ENCODE measurements at regions not wholly inside any gene's neighbourhood (a gene's known extent, or its start where the extent isn't known, plus 50 kb on each side); places are given as distances from the start of the nearest gene placed in this dataset.

DNA sequence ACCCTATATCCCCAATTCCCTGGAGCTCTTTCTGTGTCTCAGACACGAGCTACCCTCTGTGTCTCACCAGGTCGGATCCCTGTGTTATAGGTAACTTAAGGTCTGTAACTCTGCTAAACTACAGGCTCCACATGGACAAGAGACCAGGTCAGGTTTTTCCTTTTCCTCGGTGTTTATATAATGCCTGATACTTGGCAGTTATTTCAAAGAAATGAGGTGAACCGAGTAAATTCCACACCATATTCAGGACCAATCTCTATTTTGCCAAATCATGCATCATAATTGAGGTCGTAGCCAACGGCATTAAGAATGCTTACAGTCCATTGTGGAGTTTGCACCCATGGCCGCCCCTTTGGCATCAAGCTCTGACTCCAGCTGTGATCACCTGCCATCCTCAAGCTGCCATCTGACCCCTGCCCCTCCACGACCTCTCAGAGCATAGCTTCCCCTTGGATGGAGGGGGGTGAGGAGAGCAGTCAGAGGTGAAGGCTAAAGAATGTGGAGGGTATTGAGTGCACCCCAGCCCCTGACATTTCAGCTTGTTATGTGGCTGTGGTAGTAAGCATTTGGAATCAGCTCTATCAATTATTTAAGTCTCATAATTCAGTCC is 434.7 kb upstream of the RBFOX1 start:
- Histone ChIP-seq H3K9me3 (ENCODE audit: control insufficient read depth, low read depth, low read length) (peaks cover 7% of the 10 kb centered on the region), H3K4me1 (ENCODE audit: control insufficient read depth, extremely low read depth, insufficient read depth, low read length) (no peaks in the 10 kb centered on the region), H3K4me3 (ENCODE audit: control insufficient read depth in 2 of 3, extremely low read depth in 1 of 3, insufficient read depth in 2 of 3, low read depth in 1 of 3, low read length in 3 of 3) (no peak overlapping the region), H4K20me1 (ENCODE audit: control insufficient read depth, extremely low read depth, insufficient read depth, low read length) (no peaks in the 10 kb centered on the region), H3K79me2 (ENCODE audit: control insufficient read depth, insufficient read depth, low read length) (no peaks in the 10 kb centered on the region), H3K27ac (ENCODE audit: control insufficient read depth, insufficient read depth, low read length) (no peak overlapping the region), H2AFZ (ENCODE audit: control insufficient read depth, low read length) (no peak overlapping the region), H3K9ac (ENCODE audit: control insufficient read depth, extremely low read depth, insufficient read depth, low read length) (no peak overlapping the region), H3K36me3 (ENCODE audit: control insufficient read depth in 2 of 2, extremely low read depth in 1 of 2, insufficient read depth in 2 of 2, low read length in 2 of 2) (no peaks in the 10 kb centered on the region), H3K4me2 (ENCODE audit: control insufficient read depth, extremely low read depth, insufficient read depth, low read depth, low read length) (no peak overlapping the region), H3K9me1 (ENCODE audit: control insufficient read depth, extremely low read depth, insufficient read depth, low read length) (no peaks in the 10 kb centered on the region), H3K27me3 (ENCODE audit: control insufficient read depth, extremely low read depth, insufficient read depth, low read length) (no peaks in the 10 kb centered on the region)
- TF ChIP-seq, protein P1, sequence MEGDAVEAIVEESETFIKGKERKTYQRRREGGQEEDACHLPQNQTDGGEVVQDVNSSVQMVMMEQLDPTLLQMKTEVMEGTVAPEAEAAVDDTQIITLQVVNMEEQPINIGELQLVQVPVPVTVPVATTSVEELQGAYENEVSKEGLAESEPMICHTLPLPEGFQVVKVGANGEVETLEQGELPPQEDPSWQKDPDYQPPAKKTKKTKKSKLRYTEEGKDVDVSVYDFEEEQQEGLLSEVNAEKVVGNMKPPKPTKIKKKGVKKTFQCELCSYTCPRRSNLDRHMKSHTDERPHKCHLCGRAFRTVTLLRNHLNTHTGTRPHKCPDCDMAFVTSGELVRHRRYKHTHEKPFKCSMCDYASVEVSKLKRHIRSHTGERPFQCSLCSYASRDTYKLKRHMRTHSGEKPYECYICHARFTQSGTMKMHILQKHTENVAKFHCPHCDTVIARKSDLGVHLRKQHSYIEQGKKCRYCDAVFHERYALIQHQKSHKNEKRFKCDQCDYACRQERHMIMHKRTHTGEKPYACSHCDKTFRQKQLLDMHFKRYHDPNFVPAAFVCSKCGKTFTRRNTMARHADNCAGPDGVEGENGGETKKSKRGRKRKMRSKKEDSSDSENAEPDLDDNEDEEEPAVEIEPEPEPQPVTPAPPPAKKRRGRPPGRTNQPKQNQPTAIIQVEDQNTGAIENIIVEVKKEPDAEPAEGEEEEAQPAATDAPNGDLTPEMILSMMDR (optimal IDR thresholded peaks at IDR 0.05 in 1 of 3, IDR thresholded peaks at IDR 0.05 in 1 of 3, conservative IDR thresholded peaks at IDR 0.05 in 1 of 3; ENCODE audit: extremely low read depth in 1 of 3, insufficient read depth in 2 of 3, low read length in 3 of 3), result no peak
- TF ChIP-seq EZH2 (IDR thresholded peaks at IDR 0.05; ENCODE audit: low read length), result no peak
- FAIRE-seq, result no peak
- dilution Hi-C loops (cut with MboI; ENCODE audit: extremely low pct_ligation_motif_present, low sequenced_read_pairs), result no loop called here
- no peak for DNase-seq (ENCODE audit: low read depth, low spot score)

- H3K4me1 ChIP-seq (ENCODE audit: control insufficient read depth, extremely low read depth, insufficient read depth, low read length), result no peaks in the 10 kb centered on the region
- no peak overlapping the region for H3K4me2 ChIP-seq (ENCODE audit: control insufficient read depth, extremely low read depth, insufficient read depth, low read depth, low read length)
- H3K36me3 ChIP-seq (ENCODE audit: control insufficient read depth in 2 of 2, extremely low read depth in 1 of 2, insufficient read depth in 2 of 2, low read length in 2 of 2), result no peaks in the 10 kb centered on the region
- dilution Hi-C loops (cut with MboI; ENCODE audit: extremely low pct_ligation_motif_present, low sequenced_read_pairs), result no loop called here
- DNase-seq (ENCODE audit: low read depth, low spot score), result no peak
- H3K4me3 ChIP-seq (ENCODE audit: control insufficient read depth in 2 of 3, extremely low read depth in 1 of 3, insufficient read depth in 2 of 3, low read depth in 1 of 3, low read length in 3 of 3), result no peak overlapping the region
- TF ChIP-seq, protein P1 (optimal IDR thresholded peaks at IDR 0.05 in 1 of 3, IDR thresholded peaks at IDR 0.05 in 1 of 3, conservative IDR thresholded peaks at IDR 0.05 in 1 of 3; ENCODE audit: extremely low read depth in 1 of 3, insufficient read depth in 2 of 3, low read length in 3 of 3), result no peak
- no peak for TF ChIP-seq EZH2 (IDR thresholded peaks at IDR 0.05; ENCODE audit: low read length)
- H3K27ac ChIP-seq (ENCODE audit: control insufficient read depth, insufficient read depth, low read length), result no peak overlapping the region
- FAIRE-seq, result no peak
- no peak overlapping the region for H2AFZ ChIP-seq (ENCODE audit: control insufficient read depth, low read length)
- H3K9me3 ChIP-seq (ENCODE audit: control insufficient read depth, low read depth, low read length), result peaks cover 1% of the 10 kb centered on the region
- H3K9me1 ChIP-seq (ENCODE audit: control insufficient read depth, extremely low read depth, insufficient read depth, low read length), result no peaks in the 10 kb centered on the region
- H3K27me3 ChIP-seq (ENCODE audit: control insufficient read depth, extremely low read depth, insufficient read depth, low read length), result no peaks in the 10 kb centered on the region
- no peaks in the 10 kb centered on the region for H3K79me2 ChIP-seq (ENCODE audit: control insufficient read depth, insufficient read depth, low read length)
- H3K9ac ChIP-seq (ENCODE audit: control insufficient read depth, extremely low read depth, insufficient read depth, low read length), result no peak overlapping the region
- no peaks in the 10 kb centered on the region for H4K20me1 ChIP-seq (ENCODE audit: control insufficient read depth, extremely low read depth, insufficient read depth, low read length)
These were observed 439.7 kb upstream of the RBFOX1 start for GRCh38 chr16:6892966-6893365.

Data from keratinocyte (primary cell).